HepG2 (cell line): ENCODE measurements at regions not wholly inside any gene's neighbourhood (a gene's known extent, or its start where the extent isn't known, plus 50 kb on each side); places are given as distances from the start of the nearest gene placed in this dataset.

ENCODE experiments used
- AGO2 ChIP-seq: fragments of 200-400 bp; formaldehyde crosslinking; optimal IDR thresholded peaks from 2 replicates; pipeline ENCODE3; 2017; ENCODE audit warnings: mild to moderate bottlenecking, low read depth, low read length, moderate library complexity
- AHR ChIP-seq: IDR thresholded peaks from 2 replicates; pipeline ENCODE4 v1.6.1; 2018; ENCODE audit warnings: missing genetic modification reagents, missing compliant biosample characterization
- AKAP8 ChIP-seq: sonication (generic); formaldehyde crosslinking; IDR thresholded peaks from 2 replicates; pipeline ENCODE4 v1.5.1; 2020; ENCODE audit warnings: mild to moderate bottlenecking, missing genetic modification reagents
- MZF1 ChIP-seq: sonication (generic); formaldehyde crosslinking; IDR thresholded peaks from 2 replicates; pipeline ENCODE4 v1.8.1; 2023; ENCODE audit warnings: mild to moderate bottlenecking, missing genetic modification reagents, borderline replicate concordance
- SIN3B ChIP-seq: fragments of 150-350 bp; IDR thresholded peaks from 2 replicates; pipeline ENCODE4 v1.6.1; 2014; ENCODE audit warnings: low read length
- SNRNP70 ChIP-seq: fragments of 200-400 bp; formaldehyde crosslinking; IDR thresholded peaks from 2 replicates; pipeline ENCODE4 v1.6.1; 2017; ENCODE audit warnings: mild to moderate bottlenecking, low read depth, low read length, moderate library complexity
- ZBTB7A ChIP-seq: sonication (generic); formaldehyde crosslinking; IDR thresholded peaks from 2 replicates; pipeline ENCODE4 v1.8.0; 2022; ENCODE audit warnings: mild to moderate bottlenecking, missing genetic modification reagents
- ZNF335 ChIP-seq: sonication (generic); formaldehyde crosslinking; IDR thresholded peaks from 2 replicates; pipeline ENCODE4 v1.4.0; 2020; ENCODE audit warnings: missing genetic modification reagents
- ZNF350 ChIP-seq: sonication (generic); formaldehyde crosslinking; IDR thresholded peaks from 2 replicates; pipeline ENCODE4 v1.4.0; 2020; ENCODE audit warnings: mild to moderate bottlenecking, low read depth, missing genetic modification reagents, borderline replicate concordance
- ZNF382 ChIP-seq: sonication (generic); formaldehyde crosslinking; IDR thresholded peaks from 2 replicates; pipeline ENCODE4 v1.5.0; 2020; ENCODE audit warnings: missing genetic modification reagents, mild to moderate bottlenecking, borderline replicate concordance
- ZNF446 ChIP-seq: sonication (generic); formaldehyde crosslinking; IDR thresholded peaks from 2 replicates; pipeline ENCODE4 v1.5.0; 2020; ENCODE audit warnings: mild to moderate bottlenecking, missing genetic modification reagents
- TF ChIP-seq, protein P1 (sequence below): sonication (generic); formaldehyde crosslinking; conservative IDR thresholded peaks from 2 replicates; pipeline ENCODE4 v1.4.0; 2020; ENCODE audit warnings: missing genetic modification reagents
- TF ChIP-seq, protein P2 (sequence below): sonication (generic); formaldehyde crosslinking; conservative IDR thresholded peaks from 2 replicates; pipeline ENCODE4 v1.4.0; 2020; ENCODE audit warnings: missing genetic modification reagents
- TF ChIP-seq, protein P3 (sequence below): sonication (generic); formaldehyde crosslinking; IDR thresholded peaks from 2 replicates; pipeline ENCODE4 v1.8.1; 2022; ENCODE audit warnings: mild to moderate bottlenecking, missing genetic modification reagents
- TF ChIP-seq, protein P4 (sequence below): sonication (generic); formaldehyde crosslinking; IDR thresholded peaks from 2 replicates; pipeline ENCODE4 v1.4.0; 2020; ENCODE audit warnings: low read depth, mild to moderate bottlenecking, missing genetic modification reagents
- TF ChIP-seq, protein P5 (sequence below): sonication (generic); formaldehyde crosslinking; IDR thresholded peaks from 2 replicates; pipeline ENCODE4 v1.5.0; 2020; ENCODE audit warnings: missing genetic modification reagents
- TF ChIP-seq, protein P6 (sequence below): sonication (generic); formaldehyde crosslinking; IDR thresholded peaks from 2 replicates; pipeline ENCODE4 v1.4.0; 2020; ENCODE audit warnings: mild to moderate bottlenecking, low read depth, missing genetic modification reagents

DNA sequence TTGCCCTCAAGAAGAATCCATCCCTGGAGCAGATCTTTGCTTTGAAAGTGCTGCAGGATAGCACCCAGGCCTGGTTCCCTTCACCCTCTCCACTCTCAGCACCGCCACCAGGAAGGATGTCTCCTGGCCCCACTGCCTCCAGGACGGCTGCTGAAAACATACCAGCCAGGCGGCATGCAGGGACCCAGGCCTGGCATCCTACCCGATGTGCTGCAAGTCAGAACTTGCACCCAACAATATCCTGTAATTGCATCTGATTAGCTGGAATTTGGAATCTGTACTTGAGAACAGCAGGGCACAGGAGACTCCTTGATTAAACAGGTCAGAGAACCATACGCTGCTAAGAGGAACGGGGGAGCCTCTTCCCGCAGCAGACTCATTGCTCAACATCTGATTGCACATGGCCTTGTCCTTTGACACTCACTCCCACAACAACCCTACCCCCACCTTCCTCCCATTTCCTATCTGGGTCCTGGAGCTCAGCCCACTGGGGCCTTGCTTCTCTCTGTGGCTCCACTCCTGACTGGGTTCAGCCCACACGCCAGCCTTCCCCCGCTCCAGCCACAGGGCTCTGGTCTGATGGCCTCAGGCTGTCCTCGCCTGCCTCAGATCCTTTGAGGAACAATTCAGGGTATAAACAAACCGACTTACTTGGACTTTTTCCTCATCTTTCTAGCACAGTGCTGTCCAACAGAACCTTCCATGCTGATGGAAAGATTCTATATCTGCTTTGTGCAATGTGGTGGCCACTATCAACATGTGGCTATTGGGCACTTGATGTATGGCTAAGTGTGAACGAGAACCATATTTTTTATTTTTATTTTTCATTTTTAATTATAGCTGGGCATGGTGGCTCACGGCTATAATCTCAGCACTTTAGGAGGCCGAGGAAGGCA is 78.0 kb downstream of the FGD2 start (continued):
- no peak for TF ChIP-seq AGO2
- TF ChIP-seq ZNF335 = peak; percentile 90
- TF ChIP-seq SIN3B = no peak; the same call in 1 of the 2 replicates
- peak; percentile 91 for TF ChIP-seq AKAP8 (CRISPR knock-in tag)
- no peak for TF ChIP-seq ZNF382
- TF ChIP-seq AHR (CRISPR knock-in tag) = peak; percentile 92
- peak; percentile 91; the same call in 1 of the 2 replicates for TF ChIP-seq MZF1 (CRISPR knock-in tag)
- TF ChIP-seq SNRNP70 = no peak
- no peak; the same call in none of the 2 replicates for TF ChIP-seq ZNF446 (CRISPR knock-in tag)
- TF ChIP-seq, protein P1, sequence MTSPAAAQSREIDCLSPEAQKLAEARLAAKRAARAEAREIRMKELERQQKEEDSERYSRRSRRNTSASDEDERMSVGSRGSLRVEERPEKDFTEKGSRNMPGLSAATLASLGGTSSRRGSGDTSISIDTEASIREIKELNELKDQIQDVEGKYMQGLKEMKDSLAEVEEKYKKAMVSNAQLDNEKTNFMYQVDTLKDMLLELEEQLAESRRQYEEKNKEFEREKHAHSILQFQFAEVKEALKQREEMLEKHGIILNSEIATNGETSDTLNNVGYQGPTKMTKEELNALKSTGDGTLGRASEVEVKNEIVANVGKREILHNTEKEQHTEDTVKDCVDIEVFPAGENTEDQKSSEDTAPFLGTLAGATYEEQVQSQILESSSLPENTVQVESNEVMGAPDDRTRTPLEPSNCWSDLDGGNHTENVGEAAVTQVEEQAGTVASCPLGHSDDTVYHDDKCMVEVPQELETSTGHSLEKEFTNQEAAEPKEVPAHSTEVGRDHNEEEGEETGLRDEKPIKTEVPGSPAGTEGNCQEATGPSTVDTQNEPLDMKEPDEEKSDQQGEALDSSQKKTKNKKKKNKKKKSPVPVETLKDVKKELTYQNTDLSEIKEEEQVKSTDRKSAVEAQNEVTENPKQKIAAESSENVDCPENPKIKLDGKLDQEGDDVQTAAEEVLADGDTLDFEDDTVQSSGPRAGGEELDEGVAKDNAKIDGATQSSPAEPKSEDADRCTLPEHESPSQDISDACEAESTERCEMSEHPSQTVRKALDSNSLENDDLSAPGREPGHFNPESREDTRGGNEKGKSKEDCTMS (CRISPR knock-in tag) = no peak
- TF ChIP-seq, protein P2, sequence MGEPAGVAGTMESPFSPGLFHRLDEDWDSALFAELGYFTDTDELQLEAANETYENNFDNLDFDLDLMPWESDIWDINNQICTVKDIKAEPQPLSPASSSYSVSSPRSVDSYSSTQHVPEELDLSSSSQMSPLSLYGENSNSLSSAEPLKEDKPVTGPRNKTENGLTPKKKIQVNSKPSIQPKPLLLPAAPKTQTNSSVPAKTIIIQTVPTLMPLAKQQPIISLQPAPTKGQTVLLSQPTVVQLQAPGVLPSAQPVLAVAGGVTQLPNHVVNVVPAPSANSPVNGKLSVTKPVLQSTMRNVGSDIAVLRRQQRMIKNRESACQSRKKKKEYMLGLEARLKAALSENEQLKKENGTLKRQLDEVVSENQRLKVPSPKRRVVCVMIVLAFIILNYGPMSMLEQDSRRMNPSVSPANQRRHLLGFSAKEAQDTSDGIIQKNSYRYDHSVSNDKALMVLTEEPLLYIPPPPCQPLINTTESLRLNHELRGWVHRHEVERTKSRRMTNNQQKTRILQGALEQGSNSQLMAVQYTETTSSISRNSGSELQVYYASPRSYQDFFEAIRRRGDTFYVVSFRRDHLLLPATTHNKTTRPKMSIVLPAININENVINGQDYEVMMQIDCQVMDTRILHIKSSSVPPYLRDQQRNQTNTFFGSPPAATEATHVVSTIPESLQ (CRISPR knock-in tag) = peak; percentile 79
- TF ChIP-seq, protein P3, sequence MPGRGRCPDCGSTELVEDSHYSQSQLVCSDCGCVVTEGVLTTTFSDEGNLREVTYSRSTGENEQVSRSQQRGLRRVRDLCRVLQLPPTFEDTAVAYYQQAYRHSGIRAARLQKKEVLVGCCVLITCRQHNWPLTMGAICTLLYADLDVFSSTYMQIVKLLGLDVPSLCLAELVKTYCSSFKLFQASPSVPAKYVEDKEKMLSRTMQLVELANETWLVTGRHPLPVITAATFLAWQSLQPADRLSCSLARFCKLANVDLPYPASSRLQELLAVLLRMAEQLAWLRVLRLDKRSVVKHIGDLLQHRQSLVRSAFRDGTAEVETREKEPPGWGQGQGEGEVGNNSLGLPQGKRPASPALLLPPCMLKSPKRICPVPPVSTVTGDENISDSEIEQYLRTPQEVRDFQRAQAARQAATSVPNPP = peak; percentile 92
- TF ChIP-seq, protein P4, sequence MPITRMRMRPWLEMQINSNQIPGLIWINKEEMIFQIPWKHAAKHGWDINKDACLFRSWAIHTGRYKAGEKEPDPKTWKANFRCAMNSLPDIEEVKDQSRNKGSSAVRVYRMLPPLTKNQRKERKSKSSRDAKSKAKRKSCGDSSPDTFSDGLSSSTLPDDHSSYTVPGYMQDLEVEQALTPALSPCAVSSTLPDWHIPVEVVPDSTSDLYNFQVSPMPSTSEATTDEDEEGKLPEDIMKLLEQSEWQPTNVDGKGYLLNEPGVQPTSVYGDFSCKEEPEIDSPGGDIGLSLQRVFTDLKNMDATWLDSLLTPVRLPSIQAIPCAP = no peak
- TF ChIP-seq ZNF350 (CRISPR knock-in tag) = peak; percentile 100
- TF ChIP-seq, protein P5, sequence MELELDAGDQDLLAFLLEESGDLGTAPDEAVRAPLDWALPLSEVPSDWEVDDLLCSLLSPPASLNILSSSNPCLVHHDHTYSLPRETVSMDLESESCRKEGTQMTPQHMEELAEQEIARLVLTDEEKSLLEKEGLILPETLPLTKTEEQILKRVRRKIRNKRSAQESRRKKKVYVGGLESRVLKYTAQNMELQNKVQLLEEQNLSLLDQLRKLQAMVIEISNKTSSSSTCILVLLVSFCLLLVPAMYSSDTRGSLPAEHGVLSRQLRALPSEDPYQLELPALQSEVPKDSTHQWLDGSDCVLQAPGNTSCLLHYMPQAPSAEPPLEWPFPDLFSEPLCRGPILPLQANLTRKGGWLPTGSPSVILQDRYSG = no peak
- TF ChIP-seq ZBTB7A (CRISPR knock-in tag) = peak; percentile 87; the same call in 1 of the 2 replicates
- TF ChIP-seq, protein P6, sequence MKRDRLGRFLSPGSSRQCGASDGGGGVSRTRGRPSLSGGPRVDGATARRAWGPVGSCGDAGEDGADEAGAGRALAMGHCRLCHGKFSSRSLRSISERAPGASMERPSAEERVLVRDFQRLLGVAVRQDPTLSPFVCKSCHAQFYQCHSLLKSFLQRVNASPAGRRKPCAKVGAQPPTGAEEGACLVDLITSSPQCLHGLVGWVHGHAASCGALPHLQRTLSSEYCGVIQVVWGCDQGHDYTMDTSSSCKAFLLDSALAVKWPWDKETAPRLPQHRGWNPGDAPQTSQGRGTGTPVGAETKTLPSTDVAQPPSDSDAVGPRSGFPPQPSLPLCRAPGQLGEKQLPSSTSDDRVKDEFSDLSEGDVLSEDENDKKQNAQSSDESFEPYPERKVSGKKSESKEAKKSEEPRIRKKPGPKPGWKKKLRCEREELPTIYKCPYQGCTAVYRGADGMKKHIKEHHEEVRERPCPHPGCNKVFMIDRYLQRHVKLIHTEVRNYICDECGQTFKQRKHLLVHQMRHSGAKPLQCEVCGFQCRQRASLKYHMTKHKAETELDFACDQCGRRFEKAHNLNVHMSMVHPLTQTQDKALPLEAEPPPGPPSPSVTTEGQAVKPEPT (CRISPR knock-in tag) = peak; percentile 95
